AG04450 (cell line): ENCODE measurements at regions not wholly inside any gene's neighbourhood (a gene's known extent, or its start where the extent isn't known, plus 50 kb on each side); places are given as distances from the start of the nearest gene placed in this dataset.

Source experiments
- CTCF ChIA-PET: fragments of 300-600, 350-600 bp; formaldehyde crosslinking; extraction: SDS; loops from one replicate; lab custom pipeline; 2022; ENCODE audit warnings: antibody characterized with exemption, inconsistent platforms; lab: Charles Lee
- POLR2A ChIA-PET: fragments of 350-600 bp; formaldehyde crosslinking; extraction: SDS; loops from one replicate; lab custom pipeline; 2021; ENCODE audit warnings: antibody characterized with exemption, inconsistent platforms; lab: Yijun Ruan, JAX
- DNase-seq: peaks from one replicate; pipeline ENCODE4 v3.0.0-alpha.2; 2011; ENCODE audit warnings: low read depth, low spot score
- H3K27ac ChIP-seq: one replicate; pipeline ENCODE4 v1.5.1; 2012; ENCODE audit warnings: low read depth, low read length, control low read depth
- H3K27me3 ChIP-seq: one replicate; pipeline ENCODE4 v1.6.0; 2012; ENCODE audit warnings: low read length; ENCODE audit not compliant: control insufficient read depth, insufficient read depth
- H3K4me3 ChIP-seq: 2 replicates; pipeline ENCODE4 v1.5.1; 2011; ENCODE audit warnings: mild to moderate bottlenecking, low read depth, low read length, control low read depth
- H3K9me3 ChIP-seq: 2 replicates; pipeline ENCODE4 v1.5.1; 2012; ENCODE audit warnings: low read length; ENCODE audit not compliant: control insufficient read depth, insufficient read depth
- TF ChIP-seq, protein P1 (sequence below): IDR thresholded peaks from 2 replicates; pipeline ENCODE4 v1.5.1; 2011; ENCODE audit warnings: low read depth, low read length, control low read depth, inconsistent platforms

DNA sequence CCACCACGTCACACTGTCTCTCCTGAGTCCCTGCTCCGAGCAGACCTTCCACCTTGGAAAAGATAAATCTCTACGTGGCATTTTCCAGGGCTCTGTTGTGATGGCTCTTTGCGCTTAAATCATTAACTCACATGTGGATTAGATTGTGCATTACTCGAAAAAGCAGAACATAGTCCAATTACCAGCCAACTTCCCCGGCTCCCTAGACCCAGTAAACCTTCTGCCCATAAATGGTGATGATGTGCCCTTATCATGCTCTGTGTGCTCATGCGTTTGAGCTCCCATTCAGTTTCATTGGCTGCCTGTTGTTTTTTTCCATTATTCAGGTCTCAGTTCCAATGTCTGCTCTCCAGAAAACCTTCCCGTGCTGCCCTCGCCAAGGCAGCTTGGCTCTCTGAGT lies 471.2 kb downstream of the GLRX3 start:
- no peaks in the 10 kb centered on the region for H3K27me3 ChIP-seq
- ChIA-PET CTCF (no interaction called here), POLR2A (no interaction called here)
- no peak for DNase-seq
- H3K4me3 ChIP-seq, result no peak overlapping the region
- TF ChIP-seq, protein P1, sequence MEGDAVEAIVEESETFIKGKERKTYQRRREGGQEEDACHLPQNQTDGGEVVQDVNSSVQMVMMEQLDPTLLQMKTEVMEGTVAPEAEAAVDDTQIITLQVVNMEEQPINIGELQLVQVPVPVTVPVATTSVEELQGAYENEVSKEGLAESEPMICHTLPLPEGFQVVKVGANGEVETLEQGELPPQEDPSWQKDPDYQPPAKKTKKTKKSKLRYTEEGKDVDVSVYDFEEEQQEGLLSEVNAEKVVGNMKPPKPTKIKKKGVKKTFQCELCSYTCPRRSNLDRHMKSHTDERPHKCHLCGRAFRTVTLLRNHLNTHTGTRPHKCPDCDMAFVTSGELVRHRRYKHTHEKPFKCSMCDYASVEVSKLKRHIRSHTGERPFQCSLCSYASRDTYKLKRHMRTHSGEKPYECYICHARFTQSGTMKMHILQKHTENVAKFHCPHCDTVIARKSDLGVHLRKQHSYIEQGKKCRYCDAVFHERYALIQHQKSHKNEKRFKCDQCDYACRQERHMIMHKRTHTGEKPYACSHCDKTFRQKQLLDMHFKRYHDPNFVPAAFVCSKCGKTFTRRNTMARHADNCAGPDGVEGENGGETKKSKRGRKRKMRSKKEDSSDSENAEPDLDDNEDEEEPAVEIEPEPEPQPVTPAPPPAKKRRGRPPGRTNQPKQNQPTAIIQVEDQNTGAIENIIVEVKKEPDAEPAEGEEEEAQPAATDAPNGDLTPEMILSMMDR, result no peak
- H3K27ac ChIP-seq, result no peak overlapping the region
- peaks cover 57% of the 10 kb centered on the region for H3K9me3 ChIP-seq

DNA sequence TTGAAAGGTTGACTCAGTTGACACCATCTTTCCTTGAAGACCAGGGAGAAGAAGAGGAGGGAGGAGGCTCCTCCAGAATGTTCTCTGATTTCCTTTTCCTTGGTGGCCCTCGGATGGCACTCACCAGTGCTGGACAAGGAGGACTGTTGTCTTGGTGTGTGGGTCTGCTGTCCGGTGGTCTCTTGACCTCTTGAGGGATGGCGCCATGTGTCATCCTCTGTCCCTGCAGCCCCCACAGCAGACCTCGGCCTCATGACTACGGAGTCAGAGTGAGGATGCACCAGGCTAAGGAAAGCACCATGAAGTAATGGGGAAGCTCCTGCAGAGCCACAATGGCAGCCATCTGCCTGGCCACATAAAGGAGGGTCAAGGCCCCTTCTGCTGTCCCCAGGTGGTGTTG lies 475.0 kb downstream of the GLRX3 start:
- POLR2A ChIA-PET, result no interaction called here
- CTCF ChIA-PET, result no interaction called here
- no peaks in the 10 kb centered on the region for H3K27me3 ChIP-seq
- peaks cover 44% of the 10 kb centered on the region for H3K9me3 ChIP-seq
- H3K4me3 ChIP-seq, result no peak overlapping the region
- no peak overlapping the region for H3K27ac ChIP-seq
- DNase-seq, result no peak
- TF ChIP-seq, protein P1, result no peak

DNA sequence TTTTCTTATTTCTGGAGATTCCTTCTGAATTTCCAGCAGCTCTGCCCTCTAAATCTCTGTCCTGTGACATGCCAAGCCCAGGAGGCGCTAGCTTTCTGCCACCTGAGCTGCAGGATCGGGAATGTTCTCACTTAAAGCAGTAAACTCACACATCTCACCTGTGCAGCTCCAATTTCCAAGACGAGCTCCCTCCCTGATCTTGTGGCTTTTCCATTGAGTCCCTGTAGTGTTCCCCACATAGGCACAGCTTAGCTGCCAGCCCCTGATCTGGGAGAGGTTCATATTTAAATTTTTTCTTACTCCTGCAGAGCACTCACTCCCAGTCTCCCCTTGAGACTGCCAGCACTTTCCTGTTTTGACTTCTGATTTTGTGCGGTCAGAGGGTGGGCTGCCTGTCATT lies 479.3 kb downstream of the GLRX3 start:
- DNase-seq, result no peak
- H3K27me3 ChIP-seq, result no peaks in the 10 kb centered on the region
- H3K27ac ChIP-seq, result no peak overlapping the region
- CTCF ChIA-PET, result no interaction called here
- POLR2A ChIA-PET, result no interaction called here
- H3K9me3 ChIP-seq, result peaks cover 23% of the 10 kb centered on the region
- TF ChIP-seq, protein P1, result no peak
- H3K4me3 ChIP-seq, result no peak overlapping the region

DNA sequence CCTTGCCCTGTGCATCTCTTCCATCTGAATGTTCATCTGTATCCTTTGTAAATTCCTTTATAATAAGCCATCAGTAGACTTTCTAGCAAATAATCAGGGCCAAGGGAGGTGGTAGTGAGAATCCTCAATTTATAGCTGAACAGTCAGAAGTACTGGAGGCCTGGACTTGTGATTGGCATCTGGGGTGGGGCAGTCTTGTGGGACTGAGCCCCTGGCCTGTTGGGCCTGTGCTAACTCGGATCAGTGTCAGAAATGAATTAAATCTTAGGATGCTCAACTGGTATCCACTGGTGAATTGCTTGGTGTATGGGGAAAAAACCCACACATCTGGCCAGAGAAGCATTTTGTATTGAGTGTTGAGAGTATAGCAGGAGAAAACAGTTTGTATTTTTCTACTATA lies 481.8 kb downstream of the GLRX3 start:
- DNase-seq, result no peak
- Histone ChIP-seq H3K27ac (no peak overlapping the region), H3K9me3 (peaks cover 41% of the 10 kb centered on the region), H3K27me3 (no peaks in the 10 kb centered on the region), H3K4me3 (no peak overlapping the region)
- TF ChIP-seq, protein P1, result no peak
- ChIA-PET POLR2A (no interaction called here), CTCF (no interaction called here)

DNA sequence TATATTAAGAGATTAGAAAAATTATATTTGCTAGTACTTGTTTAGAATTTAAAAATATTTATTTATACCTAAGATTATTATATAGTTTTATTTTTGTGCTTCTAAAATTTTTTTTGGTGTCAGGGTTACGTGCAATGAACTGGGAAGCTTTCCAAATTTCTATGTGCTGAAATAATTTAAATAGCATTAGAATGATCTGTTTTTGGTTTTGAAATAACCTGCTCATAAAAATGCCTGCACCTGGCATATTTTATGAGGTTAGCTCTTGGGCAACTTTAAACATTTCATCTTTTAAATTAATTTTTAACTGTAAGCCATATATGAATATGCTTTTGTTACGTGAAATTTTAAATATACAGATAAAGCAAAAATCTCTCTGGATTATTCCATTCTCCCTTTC lies 482.5 kb downstream of the GLRX3 start:
- H3K9me3 ChIP-seq, result peaks cover 48% of the 10 kb centered on the region
- no peak overlapping the region for H3K27ac ChIP-seq
- POLR2A ChIA-PET, result no interaction called here
- DNase-seq, result no peak
- TF ChIP-seq, protein P1, result no peak
- no peak overlapping the region for H3K4me3 ChIP-seq
- CTCF ChIA-PET, result no interaction called here
- no peaks in the 10 kb centered on the region for H3K27me3 ChIP-seq
